AG04449 (cell line): ENCODE measurements at regions not wholly inside any gene's neighbourhood (a gene's known extent, or its start where the extent isn't known, plus 50 kb on each side); places are given as distances from the start of the nearest gene placed in this dataset.

Experiments
- CTCF ChIA-PET: fragments of 350-600 bp; formaldehyde crosslinking; extraction: SDS; loops from one replicate; lab custom pipeline; 2021; ENCODE audit warnings: antibody characterized with exemption; lab: Yijun Ruan, JAX
- POLR2A ChIA-PET: fragments of 400-600, 350-600 bp; formaldehyde crosslinking; extraction: SDS; loops from one replicate; lab custom pipeline; 2020; ENCODE audit warnings: antibody characterized with exemption, inconsistent platforms; lab: Yijun Ruan, JAX
- DNase-seq: peaks from one replicate; pipeline ENCODE4 v3.0.0-alpha.2; 2010; ENCODE audit warnings: low read depth, low spot score
- H3K4me3 ChIP-seq: 2 replicates; pipeline ENCODE4 v1.5.1; 2011; ENCODE audit warnings: low read depth, mild to moderate bottlenecking, control low read depth, low read length
- CTCF ChIP-seq: IDR thresholded peaks from one replicate; pipeline ENCODE4 v1.5.1; 2011; ENCODE audit warnings: mild to moderate bottlenecking, moderate library complexity, low read length, control low read depth, inconsistent platforms; ENCODE audit not compliant: insufficient read depth; ENCODE audit errors: missing control alignments

- no peak overlapping the region for H3K4me3 ChIP-seq
- ChIA-PET POLR2A (no interaction called here), CTCF (no interaction called here)
- TF ChIP-seq CTCF: no peak
- DNase-seq: no peak
These were observed 79.5 kb upstream of the MBNL3 start for GRCh38 chrX:132568291-132568690.

- DNase-seq: no peak
- H3K4me3 ChIP-seq: no peak overlapping the region
- POLR2A ChIA-PET: no interaction called here
- CTCF ChIA-PET: no interaction called here
- no peak for TF ChIP-seq CTCF
These were observed 76.4 kb upstream of the MBNL3 start for GRCh38 chrX:132565273-132565672.

GRCh38 chrX:132563976-132564375, 75.1 kb upstream of the MBNL3 start:
- DNase-seq: no peak
- ChIA-PET CTCF (no interaction called here), POLR2A (no interaction called here)
- H3K4me3 ChIP-seq: no peak overlapping the region
- no peak for TF ChIP-seq CTCF

GRCh38 chrX:132561974-132562373, 73.1 kb upstream of the MBNL3 start:
- DNase-seq: no peak
- POLR2A ChIA-PET: no interaction called here
- CTCF ChIA-PET: no interaction called here
- no peak for TF ChIP-seq CTCF
- H3K4me3 ChIP-seq: no peak overlapping the region

GRCh38 chrX:132561483-132561882, 72.6 kb upstream of the MBNL3 start:
- ChIA-PET CTCF (no interaction called here), POLR2A (no interaction called here)
- H3K4me3 ChIP-seq: no peak overlapping the region
- DNase-seq: no peak
- TF ChIP-seq CTCF: no peak

- TF ChIP-seq CTCF: no peak
- CTCF ChIA-PET: no interaction called here
- no peak for DNase-seq
- POLR2A ChIA-PET: interaction anchor here (0.7 kb wide), 1 partner anchor 829 kb away, joined by 3 read pairs; no protein-coding TSS in a partner anchor
- H3K4me3 ChIP-seq: no peak overlapping the region
These were observed 70.3 kb upstream of the MBNL3 start for GRCh38 chrX:132559101-132559500.

- no peak for DNase-seq
- H3K4me3 ChIP-seq: no peak overlapping the region
- CTCF ChIA-PET: no interaction called here
- POLR2A ChIA-PET: no interaction called here
- no peak for TF ChIP-seq CTCF
These were observed 50.8 kb upstream of the MBNL3 start for GRCh38 chrX:132539611-132540010.
